ENCODE measurements at regions not wholly inside any gene's neighbourhood (a gene's known extent, or its start where the extent isn't known, plus 50 kb on each side); places are given as distances from the start of the nearest gene placed in this dataset.

- H3K4me3 ChIP-seq = no peak overlapping the region
- H3K27ac ChIP-seq = no peak overlapping the region
- DNase-seq (ENCODE audit: low spot score) = no peak
- TF ChIP-seq, protein P1, sequence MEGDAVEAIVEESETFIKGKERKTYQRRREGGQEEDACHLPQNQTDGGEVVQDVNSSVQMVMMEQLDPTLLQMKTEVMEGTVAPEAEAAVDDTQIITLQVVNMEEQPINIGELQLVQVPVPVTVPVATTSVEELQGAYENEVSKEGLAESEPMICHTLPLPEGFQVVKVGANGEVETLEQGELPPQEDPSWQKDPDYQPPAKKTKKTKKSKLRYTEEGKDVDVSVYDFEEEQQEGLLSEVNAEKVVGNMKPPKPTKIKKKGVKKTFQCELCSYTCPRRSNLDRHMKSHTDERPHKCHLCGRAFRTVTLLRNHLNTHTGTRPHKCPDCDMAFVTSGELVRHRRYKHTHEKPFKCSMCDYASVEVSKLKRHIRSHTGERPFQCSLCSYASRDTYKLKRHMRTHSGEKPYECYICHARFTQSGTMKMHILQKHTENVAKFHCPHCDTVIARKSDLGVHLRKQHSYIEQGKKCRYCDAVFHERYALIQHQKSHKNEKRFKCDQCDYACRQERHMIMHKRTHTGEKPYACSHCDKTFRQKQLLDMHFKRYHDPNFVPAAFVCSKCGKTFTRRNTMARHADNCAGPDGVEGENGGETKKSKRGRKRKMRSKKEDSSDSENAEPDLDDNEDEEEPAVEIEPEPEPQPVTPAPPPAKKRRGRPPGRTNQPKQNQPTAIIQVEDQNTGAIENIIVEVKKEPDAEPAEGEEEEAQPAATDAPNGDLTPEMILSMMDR (IDR thresholded peaks at IDR 0.05) = no peak
Measured at GRCh38 chr21:15149600-15150224, 84.9 kb upstream of the NRIP1 start.

- Histone ChIP-seq H3K27ac (no peak overlapping the region), H3K4me3 (no peak overlapping the region)
- TF ChIP-seq, protein P1 (IDR thresholded peaks at IDR 0.05) = no peak
- DNase-seq (ENCODE audit: low spot score) = no peak
Measured at GRCh38 chr21:15151385-15152103, 86.7 kb upstream of the NRIP1 start.

DNA sequence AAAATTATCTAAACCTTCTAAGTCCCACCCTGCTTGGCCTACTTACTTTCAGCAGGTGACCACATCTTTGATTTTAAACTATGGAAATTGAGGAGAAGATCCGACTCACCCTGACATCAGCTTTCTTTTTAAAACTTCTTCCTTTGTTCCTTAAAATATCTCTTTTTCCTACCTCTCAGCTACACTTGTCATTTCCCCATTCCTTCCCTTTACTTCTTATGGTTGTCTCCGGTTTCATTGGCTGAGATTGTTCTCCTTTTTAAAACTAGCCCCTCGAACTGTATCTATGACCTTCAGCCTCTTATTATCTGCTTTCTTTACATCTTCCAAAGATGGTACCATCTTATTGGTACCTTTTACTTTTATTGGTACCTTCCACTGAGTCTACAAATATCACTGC, 87.8 kb upstream of the NRIP1 start:
- no peak for DNase-seq (ENCODE audit: low spot score)
- Histone ChIP-seq H3K27ac (no peak overlapping the region), H3K4me3 (no peak overlapping the region)
- TF ChIP-seq, protein P1 (IDR thresholded peaks at IDR 0.05) = no peak

- H3K27ac ChIP-seq = no peak overlapping the region
- DNase-seq (ENCODE audit: low spot score) = no peak
- H3K4me3 ChIP-seq = no peak overlapping the region
- TF ChIP-seq, protein P1 (IDR thresholded peaks at IDR 0.05) = no peak
Measured at GRCh38 chr21:15159382-15160020, 94.7 kb upstream of the NRIP1 start.

GRCh38 chr21:15160136-15160535, 95.3 kb upstream of the NRIP1 start:
- no peak overlapping the region for H3K27ac ChIP-seq
- DNase-seq (ENCODE audit: low spot score) = no peak
- TF ChIP-seq, protein P1 (IDR thresholded peaks at IDR 0.05) = no peak
- H3K4me3 ChIP-seq = no peak overlapping the region

GRCh38 chr21:15162921-15163320, 98.1 kb upstream of the NRIP1 start:
- H3K4me3 ChIP-seq = no peak overlapping the region
- TF ChIP-seq, protein P1 (IDR thresholded peaks at IDR 0.05) = no peak
- DNase-seq (ENCODE audit: low spot score) = no peak
- no peak overlapping the region for H3K27ac ChIP-seq

Measured in coronary artery (tissue), 2 donors.